Non-pigmented ciliary epithelial cell (primary cell): ENCODE measurements at regions not wholly inside any gene's neighbourhood (a gene's known extent, or its start where the extent isn't known, plus 50 kb on each side); places are given as distances from the start of the nearest gene placed in this dataset.
"Not testable (repeated sequence)": the region's sequence is repeated elsewhere in the genome, so short reads cannot be mapped to it uniquely, and the experiment has no call there.

Experiments
- DNase-seq: peaks from one replicate; pipeline ENCODE4 v3.0.0-alpha.2; 2010; ENCODE audit warnings: low read depth

- DNase-seq, result not testable (repeated sequence)
Measured at GRCh38 chr3:56924700-56925099, 123.0 kb upstream of the ARHGEF3 start.

GRCh38 chr3:56923526-56924224 is 121.9 kb upstream of the ARHGEF3 start:
- DNase-seq, result no peak

GRCh38 chr3:56921573-56922453 is 120.1 kb upstream of the ARHGEF3 start:
- peak; percentile 59 for DNase-seq

GRCh38 chr3:56919797-56920195 is 118.0 kb upstream of the ARHGEF3 start:
- no peak for DNase-seq

GRCh38 chr3:56919137-56919796 is 117.5 kb upstream of the ARHGEF3 start:
- DNase-seq, result no peak

- DNase-seq, result no peak
Measured at GRCh38 chr3:56918111-56918568, 116.4 kb upstream of the ARHGEF3 start.

GRCh38 chr3:56917361-56918110 is 115.8 kb upstream of the ARHGEF3 start:
- DNase-seq, result no peak

GRCh38 chr3:56916716-56917360 is 115.1 kb upstream of the ARHGEF3 start:
- no peak for DNase-seq

GRCh38 chr3:56915966-56916586 is 114.3 kb upstream of the ARHGEF3 start:
- DNase-seq, result no peak

- DNase-seq, result no peak
Measured at GRCh38 chr3:56914646-56915045, 112.9 kb upstream of the ARHGEF3 start.

GRCh38 chr3:56911363-56911762 is 109.6 kb upstream of the ARHGEF3 start:
- no peak for DNase-seq

- DNase-seq, result no peak
Measured at GRCh38 chr3:56909349-56909748, 107.6 kb upstream of the ARHGEF3 start.

- no peak for DNase-seq
Measured at GRCh38 chr3:56908004-56908403, 106.3 kb upstream of the ARHGEF3 start.

- no peak for DNase-seq
Measured at GRCh38 chr3:56904552-56905215, 102.9 kb upstream of the ARHGEF3 start.

- no peak for DNase-seq
Measured at GRCh38 chr3:56903231-56903782, 101.6 kb upstream of the ARHGEF3 start.

GRCh38 chr3:56902468-56903160 is 100.9 kb upstream of the ARHGEF3 start:
- no peak for DNase-seq

- no peak for DNase-seq
Measured at GRCh38 chr3:56900801-56901200, 99.1 kb upstream of the ARHGEF3 start.

- DNase-seq, result no peak
Measured at GRCh38 chr3:56899851-56900250, 98.1 kb upstream of the ARHGEF3 start.

GRCh38 chr3:56899078-56899477 is 97.3 kb upstream of the ARHGEF3 start:
- no peak for DNase-seq
